Limb (tissue), 2 donors: ENCODE measurements at regions not wholly inside any gene's neighbourhood (a gene's known extent, or its start where the extent isn't known, plus 50 kb on each side); places are given as distances from the start of the nearest gene placed in this dataset.
A peak's percentile ranks its signal among the peaks of the same experiment; 100 is the strongest.

ENCODE experiments used
- DNase-seq, 2 donors: peaks; one replicate each; pipeline ENCODE4 v3.0.0-alpha.2; 2016; ENCODE audit errors: extremely low spot score in 2 of 2

- DNase-seq = no peak
These were observed 95.6 kb downstream of the RASSF10 start for GRCh38 chr11:13104619-13105236.

DNA sequence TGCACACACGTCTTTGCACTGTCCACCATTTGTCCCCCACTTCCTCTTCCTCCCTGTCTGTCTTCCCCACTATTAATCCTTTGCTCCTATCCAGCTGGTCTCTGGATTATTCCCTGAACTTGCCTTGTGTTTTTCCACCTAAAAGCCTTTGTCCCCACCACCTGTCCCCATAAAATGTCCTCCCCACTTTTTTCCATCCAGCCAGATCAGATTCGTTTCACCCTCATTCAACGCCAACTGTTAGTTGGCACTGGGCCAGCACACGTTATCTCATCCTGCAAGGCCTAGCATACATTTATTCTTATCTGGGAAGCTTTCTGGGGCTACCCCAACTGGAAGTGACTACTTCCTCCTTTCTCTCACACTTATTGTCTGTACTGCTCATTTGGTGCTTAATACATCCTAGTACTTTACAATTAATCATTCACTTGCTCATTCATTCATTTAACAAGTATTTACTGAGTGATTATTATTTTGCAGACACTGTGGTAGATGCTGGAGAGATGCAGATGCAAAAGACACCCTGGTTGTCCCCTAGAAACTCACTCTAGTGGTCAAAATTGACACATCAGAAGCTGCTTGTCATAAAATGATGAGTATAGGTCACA is 96.2 kb downstream of the RASSF10 start:
- DNase-seq = peak; percentile 42 to 51

GRCh38 chr11:13107544-13108044 is 98.5 kb downstream of the RASSF10 start:
- DNase-seq = no peak

DNA sequence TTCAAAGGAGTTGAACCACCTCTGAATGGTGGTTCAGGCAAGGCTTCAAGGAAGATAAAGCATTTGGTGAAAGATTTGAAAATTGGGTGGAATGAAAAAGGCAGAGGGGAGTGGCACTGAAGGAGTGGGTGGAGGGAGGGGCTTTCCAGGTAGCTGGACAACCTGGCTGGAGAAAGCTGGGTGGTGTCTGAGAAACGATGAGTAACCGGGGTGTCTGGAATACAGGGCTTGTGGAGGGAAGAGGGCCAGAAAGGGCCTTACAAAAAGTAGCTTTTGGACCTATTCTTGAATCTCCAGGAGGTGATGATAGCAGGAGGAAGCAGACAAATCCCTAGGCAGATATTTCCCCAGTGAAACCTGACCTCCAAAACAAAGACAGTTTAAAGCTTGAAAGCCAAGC is 99.3 kb downstream of the RASSF10 start:
- DNase-seq = no peak

DNA sequence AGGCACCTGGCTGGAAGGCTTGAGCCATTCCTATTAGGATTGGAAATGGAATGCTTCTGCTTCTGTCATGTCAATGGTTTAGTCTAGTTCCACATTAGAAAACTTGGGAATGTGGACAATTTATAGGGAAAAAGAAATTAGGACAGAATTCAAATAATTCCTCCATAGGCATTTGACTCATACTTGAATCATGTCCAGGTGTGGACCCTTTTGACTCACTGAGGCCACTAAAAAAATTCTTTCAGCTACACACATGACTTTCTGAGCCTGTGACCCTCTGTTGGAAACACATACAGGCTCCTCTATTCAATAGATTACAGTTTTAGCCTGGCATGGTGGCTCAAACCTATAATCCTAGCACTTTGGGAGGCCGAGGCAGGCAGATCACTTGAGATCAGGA is 100.5 kb downstream of the RASSF10 start:
- no peak for DNase-seq

GRCh38 chr11:13110145-13110544 is 101.0 kb downstream of the RASSF10 start:
- DNase-seq = no peak

GRCh38 chr11:13110929-13111812 is 102.1 kb downstream of the RASSF10 start:
- no peak for DNase-seq

GRCh38 chr11:13111813-13112130 is 102.7 kb downstream of the RASSF10 start:
- DNase-seq = no peak

DNA sequence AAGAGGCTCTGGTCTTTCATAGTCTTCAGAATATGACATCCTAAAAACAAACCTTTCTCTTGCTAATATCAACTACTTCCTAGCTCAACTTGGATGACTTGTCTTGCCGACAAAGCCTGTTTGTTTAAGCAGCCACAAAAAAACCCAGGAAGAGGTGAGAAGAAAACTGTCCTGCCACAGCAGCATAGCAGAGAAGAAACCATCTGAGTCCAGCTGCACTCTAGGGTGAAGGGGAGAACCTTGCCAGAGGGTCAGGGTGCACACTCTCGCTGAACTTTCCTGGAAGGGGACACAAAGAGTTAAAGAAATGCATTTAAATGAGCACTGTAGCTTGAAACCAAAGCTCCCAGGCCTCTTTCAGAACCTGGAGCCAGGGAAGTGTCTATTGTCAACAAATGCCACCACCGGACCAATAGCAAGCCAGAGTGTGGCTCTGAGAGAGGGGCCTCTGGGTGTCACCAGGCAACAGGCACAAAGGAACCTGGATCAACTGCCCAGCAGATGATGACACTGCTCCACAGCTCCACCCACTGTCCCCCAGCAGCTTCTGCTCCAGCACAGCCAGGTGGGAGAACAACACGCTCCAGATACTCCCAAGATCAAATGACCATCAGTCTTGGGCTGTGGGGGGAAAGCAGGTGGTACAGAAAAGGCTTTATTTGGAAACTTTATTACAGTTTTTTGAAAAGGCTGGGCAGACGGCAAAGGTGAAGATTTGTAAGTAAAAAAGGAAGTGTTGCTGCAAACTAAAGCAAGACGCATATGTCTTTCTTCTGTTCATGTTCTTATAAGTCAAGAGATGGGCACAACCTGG is 105.7 kb downstream of the RASSF10 start:
- peak in 1 of 2 donors; percentile 5 for DNase-seq

- DNase-seq = no peak
These were observed 106.2 kb downstream of the RASSF10 start for GRCh38 chr11:13115380-13115675.

- DNase-seq = no peak
These were observed 107.4 kb downstream of the RASSF10 start for GRCh38 chr11:13116491-13116890.

DNA sequence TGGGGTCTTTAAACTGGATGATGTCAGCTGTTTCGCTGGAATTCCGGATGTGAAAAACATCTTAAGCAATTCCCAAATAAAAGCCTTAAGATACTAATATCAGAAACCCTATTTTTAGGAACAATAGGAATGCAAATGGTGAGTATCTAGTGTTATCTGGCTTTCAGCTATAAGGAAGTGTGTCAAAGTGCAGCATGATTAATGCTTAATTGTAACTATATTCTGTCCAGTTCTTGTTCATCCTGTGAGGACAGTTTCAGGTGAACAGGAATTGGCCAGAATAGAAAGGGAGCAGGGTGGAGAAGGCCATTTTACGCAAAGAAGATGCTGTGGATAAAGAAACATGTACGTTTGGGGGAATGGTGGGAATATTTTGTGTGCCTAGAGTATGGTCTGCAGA is 108.2 kb downstream of the RASSF10 start:
- DNase-seq = no peak

- DNase-seq = no peak
These were observed 109.1 kb downstream of the RASSF10 start for GRCh38 chr11:13118194-13118593.

- DNase-seq = no peak
These were observed 109.5 kb downstream of the RASSF10 start for GRCh38 chr11:13118650-13119049.

DNA sequence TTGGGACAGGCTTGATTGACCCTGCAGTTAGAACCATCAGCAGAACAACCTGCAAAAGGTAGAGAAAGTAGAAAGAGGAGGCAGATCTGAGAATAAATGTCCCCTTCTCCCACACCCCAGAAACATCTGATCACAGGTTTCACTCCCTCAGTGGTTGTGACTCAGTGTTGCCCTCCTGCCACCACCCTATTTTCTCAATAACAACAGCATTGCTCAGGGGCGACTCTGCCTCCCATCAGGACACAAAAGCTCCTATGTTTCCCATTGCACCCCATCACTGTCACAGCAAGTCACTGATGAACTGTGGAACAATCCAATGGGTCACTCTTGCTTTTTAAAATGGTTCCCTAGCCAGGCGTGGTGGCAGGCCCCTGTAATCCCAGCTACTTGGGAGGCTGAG is 110.2 kb downstream of the RASSF10 start:
- DNase-seq = no peak

GRCh38 chr11:13119941-13120520 is 110.9 kb downstream of the RASSF10 start:
- DNase-seq = no peak

DNA sequence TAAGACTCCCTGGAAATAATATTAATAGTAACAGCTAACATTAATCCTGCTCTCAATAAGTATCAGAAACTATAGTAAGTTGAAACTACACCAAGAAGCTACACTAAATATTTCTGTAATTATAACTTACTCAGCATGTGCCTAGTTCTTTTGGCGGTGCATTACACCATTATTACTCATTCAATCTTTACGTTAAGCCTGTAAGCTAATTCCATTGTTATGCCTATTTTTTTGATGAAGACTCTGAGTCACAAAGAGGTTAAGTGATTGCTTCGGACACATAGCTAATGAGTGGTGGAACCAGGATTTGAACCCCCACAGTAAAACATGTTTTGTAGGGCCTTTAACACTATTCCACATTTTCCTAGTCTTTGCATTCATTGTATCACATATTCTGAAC is 111.6 kb downstream of the RASSF10 start:
- no peak for DNase-seq

DNA sequence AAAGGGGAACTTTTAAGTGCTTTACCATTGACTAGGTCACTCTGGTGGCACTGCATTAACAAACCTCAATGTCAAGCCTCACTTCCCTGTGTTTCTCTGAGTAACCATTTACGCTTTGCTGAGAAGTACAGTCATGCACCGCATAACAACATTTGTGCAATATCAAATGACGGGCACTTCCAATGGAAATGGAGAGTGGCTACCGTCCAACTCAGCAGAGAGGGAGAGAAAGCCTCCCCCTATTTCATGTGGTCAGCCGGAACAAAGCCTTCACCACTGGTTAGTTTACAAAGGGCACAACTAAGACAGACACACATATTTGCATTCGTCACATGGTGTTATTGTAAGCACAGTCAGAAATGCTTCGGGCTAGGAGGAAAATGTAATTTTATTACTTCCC is 117.3 kb downstream of the RASSF10 start:
- peak in 1 of 2 donors; percentile 5 for DNase-seq

DNA sequence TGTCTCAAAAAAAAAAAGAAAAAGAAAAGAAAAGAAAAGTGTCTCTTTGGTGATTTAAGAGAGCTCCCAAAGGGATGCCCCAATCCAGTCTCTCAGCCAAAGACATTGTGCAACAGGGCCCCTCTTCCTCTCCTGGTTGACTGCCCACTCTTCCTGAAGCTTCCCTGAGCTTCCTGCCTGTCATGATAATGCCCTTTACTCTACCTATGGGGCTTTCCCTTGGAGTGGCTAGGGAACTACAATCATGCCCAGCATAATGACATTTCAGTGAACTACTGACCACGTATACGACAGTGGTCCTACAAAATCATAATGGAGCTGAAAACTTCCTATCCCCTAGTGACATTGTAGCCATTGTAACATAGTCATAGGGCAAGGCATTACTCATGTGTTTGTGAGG is 118.0 kb downstream of the RASSF10 start:
- no peak for DNase-seq

DNA sequence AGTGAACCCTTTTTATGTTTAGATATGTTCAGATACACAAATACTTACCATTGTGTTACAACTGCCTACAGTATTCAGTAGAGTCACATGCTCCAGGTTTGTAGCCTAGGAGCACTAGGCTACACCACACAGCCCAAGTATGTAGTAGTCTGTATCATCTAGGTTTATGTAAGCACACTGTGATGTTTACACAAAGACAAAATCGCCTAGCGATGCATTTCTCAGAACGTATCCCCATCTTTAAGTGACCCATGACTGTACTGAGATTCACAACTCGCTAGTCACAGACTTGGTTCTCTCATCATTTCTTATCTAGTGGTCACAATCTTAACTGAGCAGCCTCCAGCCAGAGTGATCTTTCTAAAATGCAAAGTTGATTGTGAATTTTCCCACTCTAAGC is 119.2 kb downstream of the RASSF10 start:
- DNase-seq = no peak

- DNase-seq = no peak
These were observed 125.0 kb downstream of the RASSF10 start for GRCh38 chr11:13134066-13134465.

DNA sequence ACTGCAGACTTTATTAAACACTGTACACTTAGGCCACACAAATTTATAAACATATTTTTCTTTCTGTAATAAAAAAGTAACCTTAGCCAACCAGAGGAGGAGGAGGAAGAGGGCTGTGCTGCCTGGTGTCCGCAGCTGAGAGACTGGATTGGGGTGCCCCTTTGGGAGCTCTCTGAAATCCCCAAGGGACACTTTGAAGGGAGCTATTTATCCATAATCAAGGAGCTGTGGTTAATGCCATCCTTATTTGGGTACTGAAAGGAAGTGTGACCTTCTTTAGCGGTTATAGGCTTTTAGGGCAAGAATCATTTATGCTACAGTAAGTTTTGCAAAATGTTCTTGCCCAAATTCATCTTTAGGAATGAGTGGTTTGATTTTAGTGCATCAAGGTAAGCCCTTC is 125.8 kb downstream of the RASSF10 start:
- no peak for DNase-seq
